K562 (cell line): ENCODE measurements at regions not wholly inside any gene's neighbourhood (a gene's known extent, or its start where the extent isn't known, plus 50 kb on each side); places are given as distances from the start of the nearest gene placed in this dataset.

Experiments
- DIDO1 ChIP-seq: fragments of 450-650 bp; IDR thresholded peaks from 2 replicates; pipeline ENCODE4 v1.6.1; 2016; ENCODE audit warnings: low read depth, missing biosample characterization, missing genetic modification characterization
- EGR1 ChIP-seq: fragments of 450-650 bp; conservative IDR thresholded peaks from 2 replicates; pipeline ENCODE4 v1.6.1; 2017; ENCODE audit warnings: mild to moderate bottlenecking
- ELF2 ChIP-seq: fragments of 250-450 bp; sonication (Bioruptor Pico); IDR thresholded peaks from 2 replicates; pipeline ENCODE4 v1.5.0; 2021; ENCODE audit warnings: mild to moderate bottlenecking
- EWSR1 ChIP-seq: fragments of 450-650 bp; IDR thresholded peaks from 2 replicates; pipeline ENCODE4 v1.6.1; 2018; ENCODE audit warnings: borderline replicate concordance, mild to moderate bottlenecking, low read depth, moderate library complexity; ENCODE audit not compliant: partially characterized antibody
- FOSL1 ChIP-seq: fragments of 200-800 bp; sonication (Bioruptor generic); conservative IDR thresholded peaks from 2 replicates; pipeline ENCODE4 v1.6.1; 2016; ENCODE audit warnings: missing genetic modification characterization, missing compliant biosample characterization
- MYC ChIP-seq, 2 experiments: fragments of 250-450 bp in 1 of 2; sonication (Bioruptor Pico) in 1 of 2; IDR thresholded peaks; 2 replicates each; pipeline versions ENCODE4 v1.5.1 to v1.6.1; 2012 to 2021; ENCODE audit warnings: low read depth in 2 of 2, borderline replicate concordance in 1 of 2, improper control_type of control experiment in 1 of 2, low read length in 1 of 2, mild to moderate bottlenecking in 1 of 2, moderate library complexity in 1 of 2
- NFE2 ChIP-seq: IDR thresholded peaks from 2 replicates; pipeline ENCODE4 v1.6.1; 2014; ENCODE audit warnings: antibody characterized with exemption, low read depth
- PCBP2 ChIP-seq: fragments of 200-400 bp; formaldehyde crosslinking; IDR thresholded peaks from 2 replicates; pipeline ENCODE4 v1.6.1; 2018; ENCODE audit warnings: low read length, low read depth, mild to moderate bottlenecking, moderate library complexity; ENCODE audit not compliant: poor library complexity, severe bottlenecking
- ZNF436 ChIP-seq: fragments of 250-450, 450-650 bp; sonication (Bioruptor Pico); formaldehyde crosslinking; IDR thresholded peaks from 2 replicates; pipeline ENCODE4 v1.7.0; 2020; ENCODE audit warnings: mild to moderate bottlenecking
- ZNF766 ChIP-seq: fragments of 200-800 bp; sonication (Bioruptor generic); conservative IDR thresholded peaks from 2 replicates; pipeline ENCODE4 v1.6.1; 2016; ENCODE audit warnings: missing genetic modification characterization, missing compliant biosample characterization
- TF ChIP-seq, protein P1 (sequence below), 2 experiments: fragments of 450-650 bp; IDR thresholded peaks; 2 replicates each; pipeline ENCODE4 v1.6.1; 2016
- TF ChIP-seq, protein P2 (sequence below): fragments of 200-800 bp; sonication (Bioruptor generic); IDR thresholded peaks from 2 replicates; pipeline ENCODE4 v1.6.1; 2016; ENCODE audit warnings: missing genetic modification characterization, missing compliant biosample characterization
- TF ChIP-seq, protein P3 (sequence below): fragments of 250-450 bp; sonication (Bioruptor Pico); IDR thresholded peaks from 2 replicates; pipeline ENCODE4 v1.8.0; 2022; ENCODE audit warnings: moderate library complexity, mild to moderate bottlenecking, inconsistent platforms

DNA sequence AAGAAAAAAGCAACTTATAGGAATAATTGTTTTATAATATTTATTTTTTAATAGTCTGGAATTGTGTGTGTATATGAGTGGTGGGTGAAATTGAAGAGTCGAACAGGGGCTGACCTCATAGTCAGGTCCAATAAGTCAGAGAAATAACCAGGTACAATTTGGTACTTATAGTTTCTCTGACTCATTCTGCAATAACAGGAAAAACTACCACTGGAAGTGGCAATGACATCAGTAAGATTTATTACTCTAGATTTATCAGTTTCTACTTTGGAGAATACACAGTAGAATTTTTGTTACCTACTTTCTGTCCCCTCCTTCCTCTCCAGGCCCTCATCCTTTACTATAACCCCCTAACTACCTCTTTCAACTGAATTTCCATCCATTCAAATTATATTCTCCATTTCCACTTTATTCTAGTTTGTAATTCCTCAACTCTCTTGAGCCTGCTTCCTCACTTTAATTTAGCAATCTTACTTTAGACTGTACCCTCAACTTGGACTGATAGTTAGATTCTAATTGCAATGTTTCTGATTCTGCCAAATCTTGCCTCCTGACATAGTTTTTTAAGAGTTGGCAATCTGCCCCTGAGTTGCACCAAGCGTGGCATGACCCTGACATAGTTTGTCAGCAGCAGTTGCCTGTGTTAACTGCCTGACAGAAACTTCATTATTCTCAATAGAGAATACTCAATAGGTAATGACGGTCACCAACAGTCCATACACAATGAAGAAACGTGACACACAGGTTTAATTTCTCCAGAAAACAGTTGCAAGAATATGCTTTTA, 475.3 kb upstream of the RIOK2 start (continued):
- TF ChIP-seq, protein P1, sequence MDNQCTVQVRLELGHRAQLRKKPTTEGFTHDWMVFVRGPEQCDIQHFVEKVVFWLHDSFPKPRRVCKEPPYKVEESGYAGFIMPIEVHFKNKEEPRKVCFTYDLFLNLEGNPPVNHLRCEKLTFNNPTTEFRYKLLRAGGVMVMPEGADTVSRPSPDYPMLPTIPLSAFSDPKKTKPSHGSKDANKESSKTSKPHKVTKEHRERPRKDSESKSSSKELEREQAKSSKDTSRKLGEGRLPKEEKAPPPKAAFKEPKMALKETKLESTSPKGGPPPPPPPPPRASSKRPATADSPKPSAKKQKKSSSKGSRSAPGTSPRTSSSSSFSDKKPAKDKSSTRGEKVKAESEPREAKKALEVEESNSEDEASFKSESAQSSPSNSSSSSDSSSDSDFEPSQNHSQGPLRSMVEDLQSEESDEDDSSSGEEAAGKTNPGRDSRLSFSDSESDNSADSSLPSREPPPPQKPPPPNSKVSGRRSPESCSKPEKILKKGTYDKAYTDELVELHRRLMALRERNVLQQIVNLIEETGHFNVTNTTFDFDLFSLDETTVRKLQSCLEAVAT (IDR thresholded peaks at IDR 0.05), result no peak
- TF ChIP-seq ELF2 (CRISPR knock-in tag), result no peak
- TF ChIP-seq, protein P2, sequence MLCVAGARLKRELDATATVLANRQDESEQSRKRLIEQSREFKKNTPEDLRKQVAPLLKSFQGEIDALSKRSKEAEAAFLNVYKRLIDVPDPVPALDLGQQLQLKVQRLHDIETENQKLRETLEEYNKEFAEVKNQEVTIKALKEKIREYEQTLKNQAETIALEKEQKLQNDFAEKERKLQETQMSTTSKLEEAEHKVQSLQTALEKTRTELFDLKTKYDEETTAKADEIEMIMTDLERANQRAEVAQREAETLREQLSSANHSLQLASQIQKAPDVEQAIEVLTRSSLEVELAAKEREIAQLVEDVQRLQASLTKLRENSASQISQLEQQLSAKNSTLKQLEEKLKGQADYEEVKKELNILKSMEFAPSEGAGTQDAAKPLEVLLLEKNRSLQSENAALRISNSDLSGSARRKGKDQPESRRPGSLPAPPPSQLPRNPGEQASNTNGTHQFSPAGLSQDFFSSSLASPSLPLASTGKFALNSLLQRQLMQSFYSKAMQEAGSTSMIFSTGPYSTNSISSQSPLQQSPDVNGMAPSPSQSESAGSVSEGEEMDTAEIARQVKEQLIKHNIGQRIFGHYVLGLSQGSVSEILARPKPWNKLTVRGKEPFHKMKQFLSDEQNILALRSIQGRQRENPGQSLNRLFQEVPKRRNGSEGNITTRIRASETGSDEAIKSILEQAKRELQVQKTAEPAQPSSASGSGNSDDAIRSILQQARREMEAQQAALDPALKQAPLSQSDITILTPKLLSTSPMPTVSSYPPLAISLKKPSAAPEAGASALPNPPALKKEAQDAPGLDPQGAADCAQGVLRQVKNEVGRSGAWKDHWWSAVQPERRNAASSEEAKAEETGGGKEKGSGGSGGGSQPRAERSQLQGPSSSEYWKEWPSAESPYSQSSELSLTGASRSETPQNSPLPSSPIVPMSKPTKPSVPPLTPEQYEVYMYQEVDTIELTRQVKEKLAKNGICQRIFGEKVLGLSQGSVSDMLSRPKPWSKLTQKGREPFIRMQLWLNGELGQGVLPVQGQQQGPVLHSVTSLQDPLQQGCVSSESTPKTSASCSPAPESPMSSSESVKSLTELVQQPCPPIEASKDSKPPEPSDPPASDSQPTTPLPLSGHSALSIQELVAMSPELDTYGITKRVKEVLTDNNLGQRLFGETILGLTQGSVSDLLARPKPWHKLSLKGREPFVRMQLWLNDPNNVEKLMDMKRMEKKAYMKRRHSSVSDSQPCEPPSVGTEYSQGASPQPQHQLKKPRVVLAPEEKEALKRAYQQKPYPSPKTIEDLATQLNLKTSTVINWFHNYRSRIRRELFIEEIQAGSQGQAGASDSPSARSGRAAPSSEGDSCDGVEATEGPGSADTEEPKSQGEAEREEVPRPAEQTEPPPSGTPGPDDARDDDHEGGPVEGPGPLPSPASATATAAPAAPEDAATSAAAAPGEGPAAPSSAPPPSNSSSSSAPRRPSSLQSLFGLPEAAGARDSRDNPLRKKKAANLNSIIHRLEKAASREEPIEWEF, result no peak
- TF ChIP-seq EGR1, result no peak
- TF ChIP-seq MYC (IDR thresholded peaks at IDR 0.05; ENCODE audit: low read depth, low read length), result no peak
- no peak for TF ChIP-seq MYC (CRISPR knock-in tag; IDR thresholded peaks at IDR 0.05; ENCODE audit: borderline replicate concordance, low read depth)
- no peak for TF ChIP-seq EWSR1
- TF ChIP-seq FOSL1 (tag), result no peak
- TF ChIP-seq ZNF766 (CRISPR knock-in tag), result no peak
- TF ChIP-seq PCBP2, result no peak
- no peak for TF ChIP-seq NFE2
- TF ChIP-seq, protein P3, sequence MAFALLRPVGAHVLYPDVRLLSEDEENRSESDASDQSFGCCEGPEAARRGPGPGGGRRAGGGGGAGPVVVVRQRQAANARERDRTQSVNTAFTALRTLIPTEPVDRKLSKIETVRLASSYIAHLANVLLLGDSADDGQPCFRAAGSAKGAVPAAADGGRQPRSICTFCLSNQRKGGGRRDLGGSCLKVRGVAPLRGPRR (CRISPR knock-in tag), result no peak
- no peak for TF ChIP-seq DIDO1 (tag)
- TF ChIP-seq ZNF436 (CRISPR knock-in tag), result no peak
